Eye (tissue), 1 donor: ENCODE measurements at regions not wholly inside any gene's neighbourhood (a gene's known extent, or its start where the extent isn't known, plus 50 kb on each side); places are given as distances from the start of the nearest gene placed in this dataset.

Experiments used
- DNase-seq: peaks from one replicate; pipeline ENCODE4 v3.0.0-alpha.2; 2015

- DNase-seq: no peak
Measured at GRCh38 chr2:129296806-129297205, 682.7 kb upstream of the RAB6C start.

DNA sequence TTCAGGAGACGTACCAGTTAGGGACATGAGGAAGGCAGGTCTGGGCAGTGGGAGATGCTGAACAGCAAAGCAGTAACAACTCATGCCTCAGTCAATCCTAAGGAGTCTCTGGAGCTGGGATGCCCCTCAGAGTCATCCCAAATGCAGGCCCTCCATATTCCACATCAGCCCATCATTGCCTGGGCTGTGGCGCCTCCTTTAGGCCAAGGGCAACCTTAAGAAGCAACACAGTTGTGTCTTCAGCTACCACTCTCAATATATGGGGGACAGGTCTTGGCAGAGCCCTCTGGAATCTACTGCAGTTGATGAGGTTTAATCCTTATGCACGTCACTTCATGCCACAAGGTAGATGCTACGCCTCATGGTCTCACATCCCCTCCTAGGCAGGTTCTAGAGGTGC is 682.0 kb upstream of the RAB6C start:
- DNase-seq: no peak

DNA sequence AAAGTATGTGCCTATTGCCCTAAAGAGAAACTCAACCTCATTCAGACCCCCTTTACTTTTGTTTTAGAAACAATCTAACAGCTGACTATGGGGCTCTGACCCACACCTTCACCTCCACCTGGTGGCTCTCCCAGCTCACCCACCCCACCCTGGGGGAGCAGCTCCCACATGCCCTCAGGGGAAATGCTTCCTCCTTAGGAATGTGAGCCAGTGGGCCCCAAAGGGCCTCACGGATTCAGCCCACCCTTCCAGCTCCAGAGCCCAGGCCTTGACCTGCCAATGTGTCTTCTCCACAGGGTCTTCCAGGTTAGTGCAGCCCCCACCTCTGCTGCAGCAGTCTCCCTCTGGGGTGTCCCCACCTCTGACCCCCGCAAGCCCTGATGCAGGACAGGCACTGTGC is 680.1 kb upstream of the RAB6C start:
- DNase-seq: no peak

- DNase-seq: no peak
Measured at GRCh38 chr2:129299756-129300155, 679.7 kb upstream of the RAB6C start.

GRCh38 chr2:129300456-129300855 is 679.0 kb upstream of the RAB6C start:
- DNase-seq: no peak

DNA sequence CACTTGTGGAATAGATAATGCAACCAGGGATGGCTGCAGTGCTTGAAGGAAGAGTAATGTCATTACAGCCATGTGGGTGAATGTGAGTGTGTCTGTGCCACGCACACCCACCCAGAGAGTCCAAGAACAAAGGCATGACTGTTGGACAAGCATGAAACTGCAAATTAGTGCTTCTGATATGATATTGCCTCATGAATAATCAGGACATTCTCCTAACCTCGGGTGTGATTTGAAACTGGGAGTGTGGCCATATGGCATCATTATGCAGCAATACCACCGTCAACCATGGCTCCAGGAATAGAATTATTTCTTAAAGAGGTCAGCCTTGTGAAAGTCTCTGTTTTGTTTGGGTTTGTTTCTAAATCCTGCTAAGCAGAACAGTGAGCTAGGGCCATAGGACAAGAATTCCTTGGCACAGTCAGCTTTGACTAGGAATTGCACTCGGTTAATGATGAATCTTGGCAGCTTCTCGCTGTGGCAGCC is 678.0 kb upstream of the RAB6C start:
- DNase-seq: peak; percentile 16

DNA sequence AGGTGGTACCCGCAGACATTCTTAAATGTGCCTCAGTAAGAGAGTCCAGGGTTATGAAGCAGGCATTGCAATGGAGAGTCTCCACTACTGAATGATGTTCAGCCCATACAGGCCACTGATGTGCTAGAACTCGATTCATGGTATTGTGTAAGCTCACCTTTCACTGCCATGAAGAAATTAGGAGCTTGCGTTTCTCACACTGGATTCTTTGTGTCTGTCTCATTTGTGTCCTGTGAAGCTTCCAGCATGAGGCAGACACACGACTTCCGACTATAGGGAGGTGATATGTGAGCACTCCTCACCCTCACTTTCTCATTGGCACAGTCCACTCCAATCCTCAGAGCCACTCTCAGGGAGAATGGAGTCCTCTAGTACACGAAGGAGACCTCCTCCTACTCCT is 677.4 kb upstream of the RAB6C start:
- no peak for DNase-seq

DNA sequence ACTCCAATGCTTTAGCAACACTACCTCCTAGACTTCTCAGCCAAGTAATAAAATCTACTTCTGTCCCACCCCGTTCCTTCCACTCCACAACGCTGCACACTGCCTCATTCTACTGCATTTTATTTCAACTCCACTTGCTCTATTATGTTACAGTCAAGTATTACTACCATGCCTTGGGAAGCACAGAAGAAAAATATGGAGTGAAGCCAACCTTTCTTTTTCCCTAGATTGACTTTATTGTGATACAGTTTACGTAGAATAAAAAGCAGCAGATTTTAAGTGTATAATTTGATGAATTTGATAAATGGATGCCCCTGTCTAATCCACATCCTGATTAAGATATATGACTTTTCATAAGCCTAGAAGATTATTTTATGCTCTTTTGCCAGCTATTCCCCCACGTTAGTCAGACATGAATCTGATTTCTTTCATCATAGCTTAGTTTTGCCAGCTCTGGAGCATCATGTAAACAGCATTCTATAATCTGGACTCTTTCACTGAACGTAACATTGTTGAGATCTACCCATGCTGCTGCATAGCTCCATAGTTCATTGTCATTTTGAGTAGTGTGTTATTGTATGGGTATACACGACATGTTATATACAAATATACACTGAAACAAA is 676.8 kb upstream of the RAB6C start:
- DNase-seq: no peak

GRCh38 chr2:129314120-129314519 is 665.3 kb upstream of the RAB6C start:
- DNase-seq: no peak

DNA sequence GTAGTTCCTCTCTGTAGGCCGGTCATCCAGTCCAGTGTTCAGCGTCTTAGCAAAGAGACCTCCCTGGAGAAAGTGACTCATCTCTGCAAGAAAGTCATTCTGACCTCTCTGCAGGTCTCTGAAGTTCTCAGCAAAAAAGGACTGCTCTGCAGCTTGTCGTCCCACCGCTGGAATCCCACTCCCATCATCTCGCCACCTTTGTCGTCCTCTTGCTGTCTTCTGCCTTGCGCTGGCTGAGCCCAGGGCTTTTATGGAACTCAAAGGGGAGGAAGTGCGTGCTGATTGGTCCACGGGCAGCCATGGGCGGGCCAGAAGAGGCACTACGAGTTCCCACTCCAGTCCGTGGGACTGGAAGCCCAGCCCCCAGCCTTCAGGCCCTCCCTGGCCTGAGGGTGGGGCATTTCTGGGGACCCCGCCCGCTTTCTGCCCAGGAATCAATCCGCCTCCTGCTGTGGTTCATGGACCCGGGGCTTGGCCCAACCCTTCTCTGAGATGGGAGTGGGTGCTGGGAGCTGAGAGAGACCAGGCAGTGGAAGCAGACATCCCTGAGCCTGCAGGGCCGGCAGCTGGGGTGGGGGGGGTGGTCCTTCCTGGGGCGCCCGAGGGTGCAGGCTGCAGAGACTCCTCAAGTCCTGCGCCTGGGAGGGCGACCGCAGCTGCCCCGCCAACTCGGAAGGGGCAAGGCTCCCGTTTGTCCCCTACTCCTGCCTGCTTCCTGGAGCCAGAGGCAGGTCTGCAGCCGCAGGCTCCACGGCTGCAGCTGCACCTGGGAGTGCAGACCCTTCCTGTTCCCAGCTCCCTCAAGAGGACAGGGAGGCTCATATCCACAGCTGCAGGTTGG is 660.7 kb upstream of the RAB6C start:
- DNase-seq: no peak

DNA sequence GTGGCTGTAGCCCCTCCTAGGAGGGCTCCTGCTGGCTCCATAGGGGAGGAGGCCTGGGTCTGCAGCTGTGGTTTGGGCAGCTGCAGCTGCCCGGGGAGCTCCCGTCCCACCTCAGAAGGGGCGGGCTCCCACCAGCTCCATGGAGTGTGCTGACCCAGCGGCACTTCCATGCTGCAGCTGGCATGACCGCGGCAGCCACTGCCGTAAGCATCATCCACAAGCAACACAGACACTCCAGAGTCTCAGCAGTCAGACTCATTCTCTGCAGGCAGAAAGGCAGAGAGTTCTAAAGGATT is 660.1 kb upstream of the RAB6C start:
- no peak for DNase-seq

DNA sequence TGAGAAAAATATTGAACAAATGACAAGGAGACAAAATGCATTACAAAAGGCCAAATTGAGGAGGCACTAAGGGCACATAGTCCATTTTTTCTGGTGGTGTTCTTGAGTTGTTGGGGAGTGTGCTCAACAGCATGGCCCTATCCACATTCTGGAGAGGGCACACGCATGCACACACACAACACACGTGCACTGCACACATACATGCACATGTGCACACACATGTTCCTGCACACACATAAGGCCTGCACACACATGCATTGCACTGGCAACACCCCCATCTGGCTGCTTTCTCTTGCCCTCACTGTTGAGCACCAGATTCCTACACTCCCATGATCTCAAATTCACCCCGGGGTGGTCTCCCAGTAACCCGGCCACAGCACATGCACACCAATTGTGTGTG is 659.2 kb upstream of the RAB6C start:
- DNase-seq: no peak

GRCh38 chr2:129324349-129324748 is 655.1 kb upstream of the RAB6C start:
- DNase-seq: no peak

- no peak for DNase-seq
Measured at GRCh38 chr2:129325151-129325550, 654.3 kb upstream of the RAB6C start.

DNA sequence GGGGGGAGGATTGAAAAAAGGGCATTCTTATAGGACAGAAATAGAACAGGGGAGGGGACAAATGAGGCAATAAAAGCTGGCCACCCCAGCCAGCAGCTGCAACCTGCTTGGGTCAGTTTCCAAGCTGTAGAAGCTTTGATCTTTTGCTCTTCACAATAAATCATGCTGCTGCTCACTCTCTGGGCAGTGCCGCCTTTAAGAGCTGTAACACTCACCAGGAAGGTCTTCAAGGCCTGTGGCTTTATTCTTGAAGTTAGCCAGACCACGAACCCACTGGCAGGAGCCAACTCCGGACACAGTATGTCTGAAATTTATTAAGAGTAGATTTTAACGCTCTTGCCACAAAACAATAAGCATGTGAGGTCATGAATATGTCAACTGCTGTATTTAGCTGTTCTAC is 649.9 kb upstream of the RAB6C start:
- DNase-seq: no peak

DNA sequence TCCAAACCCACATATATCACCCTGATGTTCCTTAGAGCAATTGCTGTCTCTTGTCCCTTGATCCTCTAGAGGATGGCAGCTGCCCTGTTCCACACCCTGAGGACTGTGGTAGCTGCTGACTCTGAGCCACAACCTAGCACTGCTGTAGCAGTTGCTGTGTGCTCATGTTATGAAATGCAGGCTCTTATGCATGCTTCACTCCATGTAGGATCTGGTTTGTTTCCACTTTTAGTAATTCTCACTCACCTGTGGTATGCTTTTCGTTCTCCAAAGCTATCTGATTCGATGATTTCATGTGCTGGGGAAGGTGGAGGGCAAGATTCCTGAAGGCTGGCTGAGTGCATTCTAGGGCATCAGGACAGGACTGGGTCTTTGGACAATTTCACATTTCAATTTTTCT is 649.0 kb upstream of the RAB6C start:
- no peak for DNase-seq

- DNase-seq: no peak
Measured at GRCh38 chr2:129331638-129332037, 647.8 kb upstream of the RAB6C start.

GRCh38 chr2:129334128-129334527 is 645.3 kb upstream of the RAB6C start:
- DNase-seq: no peak

GRCh38 chr2:129334696-129335410 is 644.6 kb upstream of the RAB6C start:
- peak; percentile 8 for DNase-seq

- no peak for DNase-seq
Measured at GRCh38 chr2:129336276-129336675, 643.2 kb upstream of the RAB6C start.

DNA sequence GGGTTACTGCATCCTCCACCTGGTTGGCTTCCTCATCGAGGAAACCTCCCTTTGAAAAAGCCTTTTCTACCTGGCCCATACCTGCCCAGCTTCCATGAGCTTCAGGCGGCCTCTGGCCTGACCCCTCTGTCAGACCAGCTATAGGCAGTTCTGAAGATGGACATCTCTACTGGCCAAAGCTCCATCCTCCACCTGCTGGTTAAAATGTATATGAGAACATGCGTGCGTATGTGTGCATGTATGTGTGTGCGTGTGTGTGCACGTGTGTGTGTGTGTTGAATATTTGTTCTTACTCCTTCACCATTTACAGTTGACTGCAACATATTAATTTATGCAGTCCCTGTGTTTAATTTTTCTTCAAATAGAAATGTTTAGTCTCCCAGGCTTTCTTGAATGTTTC is 642.4 kb upstream of the RAB6C start:
- no peak for DNase-seq

- DNase-seq: no peak
Measured at GRCh38 chr2:129345540-129345939, 633.9 kb upstream of the RAB6C start.

DNA sequence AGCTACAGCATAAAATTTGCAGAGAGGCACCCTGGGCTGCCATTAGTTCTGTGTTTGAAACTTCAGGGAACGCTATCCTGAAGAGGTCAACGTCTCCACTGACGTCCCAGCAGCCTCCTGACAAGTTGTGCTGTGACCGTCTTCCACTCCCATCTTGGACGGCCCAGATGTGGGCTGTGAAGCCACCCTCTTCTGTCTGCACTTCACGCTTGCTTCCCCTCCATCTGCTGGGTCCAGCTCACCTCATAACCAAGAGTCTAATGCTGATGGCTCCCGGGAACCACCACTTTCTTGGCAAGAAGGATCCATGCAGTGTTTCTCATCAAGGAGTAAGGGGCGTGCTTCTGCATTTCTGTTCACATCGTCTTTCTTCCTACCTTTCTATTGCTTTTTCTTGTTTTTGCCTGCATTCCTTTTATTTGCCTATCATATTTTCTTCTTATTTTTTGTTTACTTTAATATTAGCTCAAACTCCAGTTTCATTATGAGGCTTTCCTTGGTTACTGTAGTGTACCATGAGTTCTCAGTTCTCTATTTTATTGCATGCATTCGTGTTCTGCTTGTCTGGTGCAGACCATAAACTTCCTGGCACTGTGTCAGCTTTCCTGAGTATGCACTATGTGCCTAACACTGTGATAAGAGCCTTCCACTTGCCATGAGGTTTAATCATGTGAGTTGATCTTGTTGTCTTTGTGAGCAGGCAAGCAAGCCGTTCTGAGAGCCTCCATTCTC is 631.8 kb upstream of the RAB6C start:
- no peak for DNase-seq
